VCaP (cell line): ENCODE measurements at regions not wholly inside any gene's neighbourhood (a gene's known extent, or its start where the extent isn't known, plus 50 kb on each side); places are given as distances from the start of the nearest gene placed in this dataset.
A peak's percentile ranks its signal among the peaks of the same experiment; 100 is the strongest.

Experiments
- H3K27ac ChIP-seq: fragments of 450-650 bp; 2 replicates; pipeline ENCODE4 v1.5.1; 2017
- CTCF ChIP-seq: fragments of 450-650 bp; conservative IDR thresholded peaks from 2 replicates; pipeline ENCODE4 v1.5.1; 2017; ENCODE audit warnings: mild to moderate bottlenecking, moderate library complexity

GRCh38 chr1:114289306-114289705 is 135.6 kb upstream of the SYT6 start:
- H3K27ac ChIP-seq, result no peak overlapping the region
- no peak for TF ChIP-seq CTCF

GRCh38 chr1:114286960-114287359 is 133.3 kb upstream of the SYT6 start:
- no peak overlapping the region for H3K27ac ChIP-seq
- no peak for TF ChIP-seq CTCF

GRCh38 chr1:114286179-114286578 is 132.5 kb upstream of the SYT6 start:
- TF ChIP-seq CTCF, result no peak
- no peak overlapping the region for H3K27ac ChIP-seq

GRCh38 chr1:114282751-114283403 is 129.2 kb upstream of the SYT6 start:
- TF ChIP-seq CTCF, result peak; percentile 90
- no peak overlapping the region for H3K27ac ChIP-seq

- no peak overlapping the region for H3K27ac ChIP-seq
- TF ChIP-seq CTCF, result no peak
These were observed 125.2 kb upstream of the SYT6 start for GRCh38 chr1:114278911-114279310.

GRCh38 chr1:114278430-114278829 is 124.8 kb upstream of the SYT6 start:
- H3K27ac ChIP-seq, result no peak overlapping the region
- no peak for TF ChIP-seq CTCF

- no peak for TF ChIP-seq CTCF
These were observed 121.1 kb upstream of the SYT6 start for GRCh38 chr1:114274621-114275317.

More at GRCh38 chr1:114274621-114275317, 121.1 kb upstream of the SYT6 start:
- H3K27ac ChIP-seq, result no peak overlapping the region
